NCI-H748 (cell line): ENCODE measurements at regions not wholly inside any gene's neighbourhood (a gene's known extent, or its start where the extent isn't known, plus 50 kb on each side); places are given as distances from the start of the nearest gene placed in this dataset.

Experiments
- DNase-seq: peaks from one replicate; lab custom pipeline; 2025; ENCODE audit not compliant: unreplicated experiment; lab: John Stamatoyannopoulos, UW

DNA sequence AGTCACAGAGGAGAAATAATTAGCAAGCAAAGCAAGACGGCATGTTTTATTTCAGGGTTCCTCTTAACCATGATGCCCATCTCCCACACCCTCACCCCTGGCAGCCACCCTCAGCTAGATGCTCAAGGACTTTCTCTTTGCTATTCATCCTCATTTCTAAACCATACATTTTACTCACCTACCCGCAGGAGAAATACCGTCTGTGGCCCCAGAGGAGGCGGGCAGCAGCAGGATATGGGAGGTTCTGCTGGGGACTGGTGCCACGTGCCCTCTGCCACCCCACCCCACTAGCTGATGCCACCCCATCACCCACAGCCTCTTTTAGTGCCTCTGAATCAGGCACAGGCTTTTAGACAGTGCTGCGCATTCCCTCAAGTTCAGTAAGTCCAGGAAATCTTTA lies 168.7 kb upstream of the ITGB1 start:
- DNase-seq = no peak

DNA sequence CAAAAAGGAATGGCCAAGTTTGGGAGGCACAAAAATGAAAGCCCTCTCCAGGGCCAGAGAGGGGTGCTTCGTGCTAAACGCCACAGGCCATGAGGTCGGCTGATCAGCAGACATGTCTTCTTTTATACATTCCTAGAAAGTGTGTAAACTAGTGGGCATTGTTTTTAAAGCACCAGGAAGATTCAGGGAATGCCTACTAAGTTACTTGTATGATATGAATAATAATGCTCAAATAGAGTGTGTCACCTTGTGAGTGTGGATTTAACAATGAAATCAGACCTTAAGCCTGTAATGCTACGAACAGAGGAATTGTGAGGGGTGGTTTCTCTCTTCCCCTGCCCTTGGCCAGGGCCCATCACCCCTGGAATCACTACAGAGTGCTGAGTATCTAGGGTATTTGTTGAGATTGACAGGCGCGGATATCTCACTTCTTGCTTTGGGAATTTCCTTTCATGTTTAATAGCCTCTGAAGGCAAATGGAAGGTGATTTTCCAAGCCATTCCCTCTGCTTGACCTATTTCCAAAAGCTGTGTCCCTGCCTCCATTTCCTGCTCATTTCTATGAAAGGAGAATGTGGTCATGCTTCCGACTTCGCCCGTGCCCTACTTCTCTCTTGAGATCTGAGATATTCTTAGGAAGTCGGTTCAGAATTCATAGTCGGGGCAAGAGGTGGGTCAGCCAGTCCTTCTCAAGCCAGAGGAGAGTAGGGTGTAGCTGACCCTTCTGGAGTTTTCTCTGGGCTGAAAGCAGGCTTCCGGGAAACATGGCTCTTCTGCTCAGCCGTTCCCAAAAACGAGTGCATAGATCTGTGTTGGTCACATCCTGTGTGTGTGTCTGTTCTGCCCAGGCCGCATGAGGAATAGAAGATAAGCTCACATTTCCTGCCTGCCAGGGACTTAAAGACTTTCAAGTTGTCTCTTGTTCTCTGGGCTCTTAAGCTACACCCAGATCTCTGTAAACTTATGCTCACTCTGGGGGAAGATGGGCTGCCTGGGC lies 167.8 kb upstream of the ITGB1 start:
- DNase-seq = no peak

DNA sequence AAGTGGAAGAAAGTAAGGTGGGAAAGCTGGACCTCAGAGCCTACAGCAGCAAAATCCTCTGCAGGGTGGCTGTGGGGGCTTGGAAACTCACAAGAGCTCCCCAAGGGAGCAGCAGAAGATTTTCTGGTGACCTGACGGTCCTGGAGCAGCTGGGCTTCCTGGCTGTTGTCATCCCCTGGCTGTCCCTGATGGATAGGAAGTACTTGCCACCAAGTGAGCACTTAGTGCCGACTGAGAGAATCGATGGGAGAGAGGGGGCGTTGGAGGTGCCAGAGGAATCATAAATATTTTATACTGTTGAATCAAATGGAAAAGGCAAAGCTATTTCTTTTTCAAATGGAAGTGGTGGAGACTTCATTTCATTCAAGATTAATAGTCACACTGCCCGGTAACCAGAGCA lies 167.1 kb upstream of the ITGB1 start:
- DNase-seq = no peak

DNA sequence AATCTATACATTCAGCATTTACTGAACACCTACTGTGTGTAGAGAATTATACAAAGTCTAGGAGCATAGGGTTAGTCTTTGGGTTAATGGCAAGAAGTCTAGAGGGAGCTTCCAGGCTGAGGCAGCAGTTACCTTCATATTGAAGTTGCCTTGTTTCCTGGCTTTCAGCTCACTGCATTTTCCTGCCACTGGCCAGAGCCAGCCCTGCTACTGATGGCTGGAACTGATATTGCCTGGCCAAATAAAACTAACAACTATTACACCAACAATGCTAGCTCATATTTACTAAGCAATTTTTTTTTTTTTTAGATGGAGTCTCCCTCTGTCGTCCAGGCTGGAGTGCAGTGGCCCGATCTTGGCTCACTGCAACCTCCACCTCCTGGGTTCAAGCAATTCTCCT lies 165.7 kb upstream of the ITGB1 start:
- DNase-seq = no peak

DNA sequence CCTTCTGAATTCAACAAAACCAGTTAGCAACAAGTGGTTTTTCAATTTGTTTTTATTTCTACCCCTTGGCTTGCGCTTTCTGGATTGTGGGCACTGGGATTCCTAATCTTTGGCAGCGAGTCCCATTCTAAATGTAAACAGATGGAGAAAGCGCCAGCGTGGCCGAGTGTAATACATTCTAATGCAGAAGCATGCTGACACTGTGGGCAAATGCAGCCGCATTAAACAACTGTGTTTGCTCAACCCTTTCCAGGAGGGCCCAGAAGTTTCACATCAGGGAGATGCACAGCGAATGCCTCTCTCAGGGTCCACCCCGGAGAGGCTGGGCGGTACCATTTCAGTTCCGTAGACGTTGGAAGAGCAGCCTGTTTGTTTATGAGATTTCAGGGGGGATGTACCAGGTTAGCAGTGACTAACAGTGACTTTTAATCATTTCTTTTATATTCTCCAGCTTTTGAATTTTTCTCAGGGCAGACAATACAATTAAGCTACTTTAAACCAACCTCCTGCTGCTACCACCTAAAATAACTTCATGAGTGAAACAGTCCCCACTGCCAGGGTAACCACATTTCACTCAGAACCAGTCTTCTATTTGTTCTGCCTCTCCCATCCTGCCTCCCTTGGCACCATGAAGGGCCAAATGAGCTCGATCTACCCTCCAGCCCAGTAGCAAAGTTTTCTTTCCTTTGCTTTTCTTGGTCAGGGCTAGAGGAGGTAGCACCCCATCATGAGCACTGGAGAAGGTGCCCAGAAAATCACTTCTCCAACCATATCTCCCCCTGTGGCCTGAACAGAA lies 164.2 kb upstream of the ITGB1 start:
- peak; percentile 6 for DNase-seq

DNA sequence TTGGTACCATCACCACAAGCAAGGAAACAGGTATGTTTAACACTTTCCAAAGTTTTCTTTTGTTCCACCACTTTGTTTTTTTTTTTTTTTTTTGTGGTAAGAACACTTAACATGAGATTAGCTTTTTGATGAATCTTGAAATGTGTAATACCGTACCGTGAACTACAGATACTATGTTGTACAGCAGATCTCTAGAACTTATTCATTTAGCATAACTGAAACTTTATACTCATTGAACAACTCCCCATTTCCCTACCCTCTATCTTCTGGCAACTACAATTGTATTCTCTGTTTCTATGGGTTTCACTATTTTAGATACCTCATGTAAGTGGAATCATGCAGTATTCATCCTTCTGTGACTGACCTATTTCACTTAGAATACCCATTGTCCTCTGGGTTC lies 162.7 kb upstream of the ITGB1 start:
- DNase-seq = no peak

DNA sequence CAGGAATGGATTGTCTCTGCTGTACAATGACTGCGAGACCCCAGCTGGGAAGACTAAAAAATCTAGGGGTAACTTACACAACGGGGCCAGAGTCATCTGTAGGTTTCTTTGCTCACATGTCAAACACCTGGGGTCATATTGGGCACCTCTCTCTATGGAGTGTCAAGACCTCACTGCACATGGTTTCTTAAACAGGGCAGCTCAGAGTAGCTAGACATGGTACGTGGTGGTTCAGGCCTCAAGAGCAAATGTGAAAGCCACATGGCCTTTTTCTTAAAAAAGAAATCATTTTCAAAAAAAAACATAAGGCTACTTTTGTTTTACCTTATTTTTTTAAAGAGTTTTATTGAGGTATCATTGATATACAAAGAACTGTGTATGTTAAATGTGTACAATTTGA lies 162.2 kb upstream of the ITGB1 start:
- no peak for DNase-seq

DNA sequence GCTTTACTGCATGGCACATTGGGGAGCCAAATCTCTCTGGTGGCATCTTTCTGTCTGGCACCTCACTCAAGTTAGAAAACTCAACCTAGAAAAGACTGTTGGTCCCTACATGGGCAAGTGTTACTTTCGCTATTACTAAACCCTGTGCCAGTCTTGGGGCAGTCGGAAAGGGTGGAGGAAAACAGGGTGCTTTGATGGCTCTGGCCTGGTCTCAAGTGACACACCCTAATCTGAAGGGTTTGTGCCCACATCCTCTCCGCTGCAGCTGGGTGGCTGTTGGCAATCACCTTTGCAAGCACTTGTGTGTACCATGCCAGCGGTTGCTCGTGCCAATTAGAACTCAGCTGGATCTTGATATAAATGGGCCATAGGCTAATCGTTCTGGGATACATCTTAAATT lies 159.8 kb upstream of the ITGB1 start:
- DNase-seq = no peak

DNA sequence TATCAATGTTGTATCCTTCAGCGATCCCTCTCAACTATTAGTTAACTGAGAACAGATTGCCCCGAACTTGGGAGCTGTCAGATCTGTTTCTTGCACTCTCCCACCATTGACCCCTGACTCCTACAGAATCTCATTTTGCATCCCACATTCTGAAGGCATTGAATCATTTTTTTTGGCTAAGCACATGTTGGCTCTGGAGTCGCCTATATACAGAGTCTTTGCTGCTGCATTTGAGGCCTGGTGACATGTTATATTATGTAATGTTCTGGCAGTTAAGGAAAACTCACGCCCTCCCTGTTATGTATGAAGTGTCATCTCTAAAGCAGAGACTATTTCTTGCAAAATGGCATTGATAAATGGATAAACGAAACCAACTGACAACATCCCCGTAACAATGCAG lies 159.2 kb upstream of the ITGB1 start:
- DNase-seq = no peak

DNA sequence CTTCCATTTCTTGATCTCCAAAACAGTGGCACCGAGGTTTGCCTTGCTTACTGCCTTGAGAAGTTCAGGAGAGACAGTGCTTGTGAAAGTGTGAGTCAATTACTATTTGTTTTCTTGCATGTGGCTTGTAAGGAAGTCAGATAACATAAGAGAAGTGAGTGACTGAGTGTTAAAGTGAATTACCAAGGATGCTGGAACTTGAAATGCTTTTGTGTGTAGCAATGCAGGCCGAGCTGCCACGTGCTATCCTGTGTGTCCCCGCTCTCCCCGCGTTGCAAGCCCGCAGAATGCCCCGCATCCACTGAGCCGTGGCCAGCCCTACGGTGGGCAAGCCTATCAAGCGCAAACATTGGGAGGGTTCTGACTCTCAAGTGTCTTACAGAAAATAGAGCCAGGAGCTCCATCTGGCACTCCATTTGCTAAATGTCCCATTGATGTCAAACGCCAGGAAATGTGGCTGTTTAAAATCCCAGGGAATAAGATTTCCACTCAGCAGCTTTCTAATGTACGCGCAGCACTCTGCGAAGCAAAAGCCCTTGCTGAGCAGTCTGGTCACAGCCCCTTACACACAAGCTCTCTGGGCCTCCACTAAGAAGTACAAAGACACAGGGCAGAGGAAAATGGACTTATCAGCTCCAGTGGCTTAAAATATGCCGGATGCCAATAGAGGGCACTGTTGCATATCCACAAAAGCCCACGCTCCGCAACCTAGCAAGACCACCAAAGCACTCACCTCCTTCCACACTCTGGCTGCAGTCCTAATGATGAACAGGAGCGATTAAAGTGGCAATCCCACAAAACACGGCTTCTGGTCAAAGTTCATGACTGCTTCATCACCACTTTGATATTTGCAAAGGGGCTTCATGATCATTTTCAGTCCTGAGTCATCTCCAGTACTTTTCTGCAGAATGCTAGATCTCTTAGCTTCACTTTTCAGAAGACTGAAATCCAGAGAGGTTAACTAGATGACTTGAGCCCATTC lies 158.0 kb upstream of the ITGB1 start:
- DNase-seq = peak; percentile 54

DNA sequence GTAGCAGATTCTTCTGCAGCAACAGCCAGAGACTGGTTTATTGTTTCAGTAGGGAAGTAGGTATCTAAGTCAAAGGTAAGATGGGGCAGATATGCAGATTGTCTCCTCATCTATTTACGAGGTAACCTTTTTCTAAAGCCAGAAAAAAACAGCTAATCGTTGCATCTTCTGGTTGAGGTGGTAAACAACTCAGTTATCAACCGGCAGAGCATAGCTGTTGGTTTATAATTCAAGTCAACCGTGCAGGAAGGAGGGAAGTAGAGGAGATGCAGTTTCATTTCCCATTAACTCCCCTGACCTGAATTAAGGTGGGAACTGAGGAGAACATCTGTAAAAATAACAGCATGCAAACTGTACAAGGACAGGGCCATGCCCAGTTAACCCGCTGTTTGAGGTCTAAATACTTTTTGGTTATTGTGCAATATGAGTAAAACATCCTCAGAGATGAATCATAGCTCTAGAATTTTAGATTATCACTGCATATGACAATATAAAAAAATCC lies 156.5 kb upstream of the ITGB1 start:
- no peak for DNase-seq

DNA sequence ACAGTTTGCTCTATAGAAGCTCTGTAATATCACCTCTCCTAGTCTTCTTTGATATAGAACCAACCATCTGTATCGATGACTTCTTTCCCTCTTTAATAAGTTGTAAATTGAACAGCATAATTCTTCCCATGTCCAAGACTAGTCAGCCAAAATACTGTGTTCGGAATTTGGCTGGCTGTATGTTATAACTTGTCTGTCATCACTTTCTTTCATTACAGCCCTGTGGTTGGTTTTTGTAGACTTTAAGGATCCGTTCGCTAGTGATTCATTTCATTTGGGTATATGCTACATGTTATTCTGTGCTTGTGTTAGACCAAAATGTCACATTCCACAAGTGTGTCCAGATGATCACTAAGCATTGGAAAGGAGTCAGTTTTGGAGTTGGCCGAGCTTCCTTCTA lies 155.4 kb upstream of the ITGB1 start:
- DNase-seq = no peak

DNA sequence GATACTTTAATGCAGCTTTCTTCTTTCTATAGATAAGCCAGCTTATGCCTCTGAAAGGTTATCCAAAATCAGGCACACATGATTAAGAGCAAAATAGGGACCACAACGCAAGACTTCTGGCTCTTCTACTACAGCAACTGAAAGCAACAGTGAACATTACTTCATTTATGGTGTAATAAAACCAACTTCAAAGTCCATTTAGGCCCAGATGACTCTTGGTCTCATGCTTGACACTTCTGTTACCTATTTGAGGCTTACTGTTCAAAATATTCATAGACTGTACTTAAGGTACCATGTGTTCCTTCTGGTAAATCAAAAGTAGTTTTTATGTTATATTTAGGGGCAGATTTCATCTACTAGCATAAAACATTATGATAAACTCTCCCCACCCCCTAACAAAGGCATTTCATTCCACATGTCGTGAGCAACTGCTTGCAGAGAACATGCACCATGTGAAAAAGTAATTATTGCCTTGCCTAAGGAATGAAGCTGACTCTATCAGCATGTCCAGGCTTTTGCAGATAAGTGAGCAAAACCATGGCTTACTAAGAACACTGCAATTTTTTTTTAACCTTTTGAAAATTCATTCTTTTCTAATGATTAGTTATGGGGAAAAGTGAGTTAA lies 154.9 kb upstream of the ITGB1 start:
- no peak for DNase-seq

DNA sequence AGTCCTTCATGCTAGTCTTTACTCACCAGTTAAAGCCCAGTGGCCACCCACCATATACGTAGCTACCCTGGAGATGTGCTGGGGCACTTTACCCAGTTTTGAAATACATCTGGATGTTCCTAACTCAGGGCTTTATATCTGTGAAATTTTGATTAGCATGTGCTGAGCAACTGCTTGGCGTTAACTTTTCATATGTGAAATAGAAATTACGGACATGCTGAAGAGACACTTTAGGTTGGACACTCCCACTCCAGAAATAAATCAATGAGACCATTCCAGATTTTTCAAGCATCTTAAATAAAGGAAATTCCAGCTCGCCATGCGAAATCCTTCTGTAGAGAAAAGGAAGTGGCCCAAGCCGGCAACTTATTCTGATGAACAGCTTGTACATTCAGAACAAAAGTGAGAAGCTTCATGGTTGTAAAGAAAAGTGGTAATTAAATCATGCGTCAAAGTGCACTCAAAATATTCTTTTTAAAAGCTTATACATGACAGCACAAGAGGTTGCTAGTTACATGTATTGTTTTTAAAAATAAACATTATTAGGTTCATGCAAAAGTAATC lies 153.5 kb upstream of the ITGB1 start:
- no peak for DNase-seq

DNA sequence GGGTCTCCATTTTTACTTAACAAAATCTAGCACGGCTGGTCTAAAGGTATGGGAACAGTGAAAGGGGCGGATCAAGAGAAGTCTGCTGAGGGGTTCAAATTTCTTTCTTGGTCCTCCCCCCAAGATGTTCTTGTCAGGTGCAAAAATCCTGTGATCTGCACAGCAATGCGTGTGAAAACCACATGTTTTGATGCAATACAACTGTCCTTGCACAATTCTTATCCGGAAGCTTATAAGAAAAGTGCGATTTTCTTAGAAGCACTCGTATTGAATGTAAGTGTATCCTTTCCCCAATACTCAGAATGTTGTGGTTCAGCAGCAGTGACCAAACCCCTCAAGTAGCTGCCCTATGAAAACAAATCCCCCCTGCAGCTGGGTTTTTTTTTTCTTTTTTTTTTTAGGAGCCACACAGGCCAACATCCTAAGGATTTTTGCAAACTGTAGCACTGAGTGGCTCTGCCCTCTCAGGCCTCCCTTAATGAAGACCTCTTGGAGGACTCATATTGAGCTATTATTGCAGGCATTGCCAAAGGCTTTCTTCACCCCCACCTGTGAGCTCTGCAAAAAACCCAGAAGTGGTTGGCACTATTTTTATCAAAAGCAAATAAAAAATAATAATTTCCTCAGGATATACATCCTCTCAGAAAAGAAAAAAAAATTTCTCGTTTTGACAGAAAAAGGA lies 151.9 kb upstream of the ITGB1 start:
- DNase-seq = no peak

DNA sequence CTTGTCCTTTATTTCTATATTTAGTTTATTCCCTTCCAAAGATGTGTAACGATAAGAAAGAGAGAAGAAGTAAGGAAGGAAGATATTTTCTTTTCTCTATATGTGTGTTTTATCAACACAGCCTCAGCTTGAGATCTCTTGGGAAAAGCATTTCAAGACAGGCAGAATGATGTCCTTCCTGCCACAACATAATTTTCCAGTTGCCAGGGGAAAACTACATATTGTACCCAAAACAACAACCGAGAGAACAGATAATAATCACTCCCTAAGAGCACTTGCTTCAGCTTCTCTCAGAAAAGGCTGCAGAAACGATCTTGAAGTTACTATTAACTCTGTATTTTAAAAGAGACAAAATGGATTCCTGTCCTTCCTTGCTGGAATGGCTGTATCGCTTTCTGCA lies 151.4 kb upstream of the ITGB1 start:
- no peak for DNase-seq

DNA sequence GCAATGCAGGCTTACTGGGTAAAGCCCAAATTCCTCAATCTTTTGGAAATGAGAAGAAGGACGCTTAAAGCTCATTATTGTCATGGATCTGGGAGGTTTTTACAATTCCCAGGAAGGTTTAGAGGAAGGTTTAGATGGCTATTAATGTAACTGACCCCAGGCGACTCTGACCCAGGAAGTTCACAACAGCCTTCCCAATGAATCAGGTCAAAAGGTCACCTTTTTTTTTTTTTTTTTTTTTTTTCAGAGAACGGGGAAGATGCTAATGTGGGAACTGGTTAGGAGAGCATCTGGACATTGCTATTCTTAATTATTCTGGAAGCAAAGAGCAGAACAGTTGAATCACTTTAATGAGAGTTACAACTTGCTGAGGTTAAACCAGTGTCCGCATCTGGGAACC lies 149.9 kb upstream of the ITGB1 start:
- no peak for DNase-seq

DNA sequence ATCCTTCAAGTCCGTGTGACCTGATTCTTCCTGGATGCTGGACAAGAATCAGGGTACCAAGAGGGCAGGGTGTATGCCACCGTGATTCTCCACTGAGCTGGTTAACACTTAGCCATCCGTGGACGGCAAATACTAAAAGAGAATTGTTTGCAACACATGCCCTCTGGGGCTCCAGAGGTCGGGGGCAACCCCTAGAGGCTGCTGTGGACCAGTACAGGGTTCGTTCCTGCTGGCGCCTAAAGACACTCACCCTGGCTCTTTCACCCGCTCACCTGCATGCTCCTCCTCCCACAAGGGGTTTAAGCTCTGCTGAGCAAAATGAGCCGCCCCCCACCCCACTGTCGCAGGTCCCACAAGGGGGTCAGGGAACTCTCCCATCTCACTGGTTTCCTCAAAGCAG lies 148.7 kb upstream of the ITGB1 start:
- no peak for DNase-seq

DNA sequence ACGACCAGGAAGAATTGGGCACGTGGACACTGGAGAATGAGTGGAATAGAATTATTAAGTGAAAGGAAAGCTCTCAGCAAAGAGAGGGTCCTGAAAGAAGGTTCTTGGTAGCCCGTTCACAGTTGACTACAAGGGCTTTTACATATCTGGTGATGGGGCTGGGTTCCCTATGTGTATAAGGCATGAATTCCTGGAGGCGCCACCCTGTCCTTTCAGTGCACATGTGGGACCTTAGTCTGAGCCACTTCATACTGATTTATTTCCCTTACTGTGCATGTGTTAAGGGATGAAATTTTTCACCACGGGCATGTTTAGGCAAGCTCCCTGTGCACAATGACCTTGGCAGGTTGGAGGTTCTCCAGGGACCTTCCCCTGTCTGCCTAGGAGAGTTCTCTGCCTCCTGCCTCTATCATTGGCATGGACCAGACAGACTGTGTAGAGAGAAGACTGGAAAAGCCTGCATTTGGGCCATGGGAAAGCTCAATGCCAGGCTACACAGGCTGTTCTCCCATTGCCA lies 145.9 kb upstream of the ITGB1 start:
- no peak for DNase-seq
